ENCODE measurements at regions not wholly inside any gene's neighbourhood (a gene's known extent, or its start where the extent isn't known, plus 50 kb on each side); places are given as distances from the start of the nearest gene placed in this dataset.
A peak's percentile ranks its signal among the peaks of the same experiment; 100 is the strongest.

- H4K91ac ChIP-seq (ENCODE audit: low read length) = no peak overlapping the region
- H2AK5ac ChIP-seq (ENCODE audit: low read length, severe bottlenecking) = no peak overlapping the region
- H3K23ac ChIP-seq (ENCODE audit: low read length in 2 of 2) = no peak overlapping the region
- no peaks in the 10 kb centered on the region for H3K36me3 ChIP-seq (ENCODE audit: control insufficient read depth in 1 of 2, insufficient read depth in 2 of 2, low read depth in 1 of 2, low read length in 2 of 2)
- no peak overlapping the region for H3K18ac ChIP-seq (ENCODE audit: low read depth in 1 of 2, low read length in 2 of 2)
- no peak overlapping the region for H2BK5ac ChIP-seq (ENCODE audit: low read depth, low read length, poor library complexity, severe bottlenecking)
- H2AFZ ChIP-seq (ENCODE audit: low read depth, low read length) = no peak overlapping the region
- no peak overlapping the region for H3K4me2 ChIP-seq (ENCODE audit: low read length, poor library complexity, severe bottlenecking)
- H3K27me3 ChIP-seq (ENCODE audit: control insufficient read depth in 1 of 2, insufficient read depth in 1 of 2, low read length in 2 of 2) = no peaks in the 10 kb centered on the region
- H2BK12ac ChIP-seq (ENCODE audit: low read length in 2 of 2) = no peak overlapping the region
- peaks cover 11% of the 10 kb centered on the region for H3K4me1 ChIP-seq (ENCODE audit: control insufficient read depth, insufficient read depth, low read depth, low read length)
- H3K9ac ChIP-seq (ENCODE audit: low read length) = no peak overlapping the region
- DNase-seq = no peak
- no peaks in the 10 kb centered on the region for H3K9me3 ChIP-seq (ENCODE audit: control insufficient read depth, low read length)
- no peak overlapping the region for H2BK15ac ChIP-seq (ENCODE audit: low read depth, poor library complexity, severe bottlenecking)
- H3K14ac ChIP-seq (ENCODE audit: low read length in 2 of 2) = no peak overlapping the region
- 100% methylated on average over 1 of the region's 1 CpG for WGBS
- no peak overlapping the region for H3K4ac ChIP-seq (ENCODE audit: low read depth in 1 of 2, low read length in 2 of 2)
- no peaks in the 10 kb centered on the region for H3K79me1 ChIP-seq (replicated peaks; ENCODE audit: low read length, poor library complexity, severe bottlenecking)
- no peak overlapping the region for H2BK120ac ChIP-seq (ENCODE audit: low read depth, low read length)
- no peak overlapping the region for H3K4me3 ChIP-seq (ENCODE audit: insufficient read depth in 1 of 2, low read depth in 1 of 2, low read length in 2 of 2)
- H4K8ac ChIP-seq (ENCODE audit: low read length) = no peak overlapping the region
- no peak overlapping the region for H3K27ac ChIP-seq (ENCODE audit: low read length, poor library complexity, severe bottlenecking)
Observed at GRCh38 chr1:209390764-209391163, 192.8 kb upstream of the CAMK1G start.

GRCh38 chr1:209391792-209392191 lies 191.7 kb upstream of the CAMK1G start:
- H3K4me2 ChIP-seq (ENCODE audit: low read length, poor library complexity, severe bottlenecking) = no peak overlapping the region
- H2AFZ ChIP-seq (ENCODE audit: low read depth, low read length) = no peak overlapping the region
- whole genome bisulfite sequencing = 55% methylated on average over 1 of the region's 2 CpGs
- H3K18ac ChIP-seq (ENCODE audit: low read depth in 1 of 2, low read length in 2 of 2) = no peak overlapping the region
- no peak overlapping the region for H3K27ac ChIP-seq (ENCODE audit: low read length, poor library complexity, severe bottlenecking)
- H3K4ac ChIP-seq (ENCODE audit: low read depth in 1 of 2, low read length in 2 of 2) = no peak overlapping the region
- no peaks in the 10 kb centered on the region for H3K27me3 ChIP-seq (ENCODE audit: control insufficient read depth in 1 of 2, insufficient read depth in 1 of 2, low read length in 2 of 2)
- no peak overlapping the region for H3K4me3 ChIP-seq (ENCODE audit: insufficient read depth in 1 of 2, low read depth in 1 of 2, low read length in 2 of 2)
- H3K9ac ChIP-seq (ENCODE audit: low read length) = no peak overlapping the region
- no peak overlapping the region for H2BK15ac ChIP-seq (ENCODE audit: low read depth, poor library complexity, severe bottlenecking)
- H4K8ac ChIP-seq (ENCODE audit: low read length) = no peak overlapping the region
- no peak overlapping the region for H4K91ac ChIP-seq (ENCODE audit: low read length)
- no peak overlapping the region for H2BK12ac ChIP-seq (ENCODE audit: low read length in 2 of 2)
- peaks cover 11% of the 10 kb centered on the region for H3K4me1 ChIP-seq (ENCODE audit: control insufficient read depth, insufficient read depth, low read depth, low read length)
- no peak for DNase-seq
- H3K14ac ChIP-seq (ENCODE audit: low read length in 2 of 2) = no peak overlapping the region
- no peak overlapping the region for H2BK120ac ChIP-seq (ENCODE audit: low read depth, low read length)
- H3K36me3 ChIP-seq (ENCODE audit: control insufficient read depth in 1 of 2, insufficient read depth in 2 of 2, low read depth in 1 of 2, low read length in 2 of 2) = no peaks in the 10 kb centered on the region
- no peak overlapping the region for H2AK5ac ChIP-seq (ENCODE audit: low read length, severe bottlenecking)
- no peaks in the 10 kb centered on the region for H3K9me3 ChIP-seq (ENCODE audit: control insufficient read depth, low read length)
- H3K79me1 ChIP-seq (replicated peaks; ENCODE audit: low read length, poor library complexity, severe bottlenecking) = no peaks in the 10 kb centered on the region
- H3K23ac ChIP-seq (ENCODE audit: low read length in 2 of 2) = no peak overlapping the region
- H2BK5ac ChIP-seq (ENCODE audit: low read depth, low read length, poor library complexity, severe bottlenecking) = no peak overlapping the region

- Histone ChIP-seq H2BK5ac (ENCODE audit: low read depth, low read length, poor library complexity, severe bottlenecking) (no peak overlapping the region), H2AFZ (ENCODE audit: low read depth, low read length) (no peak overlapping the region), H3K4me2 (ENCODE audit: low read length, poor library complexity, severe bottlenecking) (no peak overlapping the region), H2BK120ac (ENCODE audit: low read depth, low read length) (no peak overlapping the region), H3K27ac (ENCODE audit: low read length, poor library complexity, severe bottlenecking) (no peak overlapping the region), H3K4ac (ENCODE audit: low read depth in 1 of 2, low read length in 2 of 2) (no peak overlapping the region), H3K36me3 (ENCODE audit: control insufficient read depth in 1 of 2, insufficient read depth in 2 of 2, low read depth in 1 of 2, low read length in 2 of 2) (no peaks in the 10 kb centered on the region), H2BK12ac (ENCODE audit: low read length in 2 of 2) (no peak overlapping the region), H2AK5ac (ENCODE audit: low read length, severe bottlenecking) (no peak overlapping the region), H3K23ac (ENCODE audit: low read length in 2 of 2) (no peak overlapping the region), H3K79me1 (replicated peaks; ENCODE audit: low read length, poor library complexity, severe bottlenecking) (no peaks in the 10 kb centered on the region), H3K14ac (ENCODE audit: low read length in 2 of 2) (no peak overlapping the region), H3K4me1 (ENCODE audit: control insufficient read depth, insufficient read depth, low read depth, low read length) (peaks cover 11% of the 10 kb centered on the region), H3K27me3 (ENCODE audit: control insufficient read depth in 1 of 2, insufficient read depth in 1 of 2, low read length in 2 of 2) (no peaks in the 10 kb centered on the region), H4K8ac (ENCODE audit: low read length) (no peak overlapping the region), H4K91ac (ENCODE audit: low read length) (no peak overlapping the region), H3K4me3 (ENCODE audit: insufficient read depth in 1 of 2, low read depth in 1 of 2, low read length in 2 of 2) (peak overlapping the region in 1 of 2 experiments; percentile 21), H3K18ac (ENCODE audit: low read depth in 1 of 2, low read length in 2 of 2) (no peak overlapping the region), H2BK15ac (ENCODE audit: low read depth, poor library complexity, severe bottlenecking) (no peak overlapping the region), H3K9me3 (ENCODE audit: control insufficient read depth, low read length) (no peaks in the 10 kb centered on the region), H3K9ac (ENCODE audit: low read length) (peak overlapping the region; percentile 7)
- 43% methylated on average over 5 of the region's 7 CpGs for WGBS
- no peak for DNase-seq
Observed at GRCh38 chr1:209395169-209395568, 188.3 kb upstream of the CAMK1G start.

GRCh38 chr1:209397371-209397770 lies 186.1 kb upstream of the CAMK1G start:
- Histone ChIP-seq H2BK12ac (ENCODE audit: low read length in 2 of 2) (no peak overlapping the region), H2AFZ (ENCODE audit: low read depth, low read length) (no peak overlapping the region), H3K36me3 (ENCODE audit: control insufficient read depth in 1 of 2, insufficient read depth in 2 of 2, low read depth in 1 of 2, low read length in 2 of 2) (no peaks in the 10 kb centered on the region), H2BK15ac (ENCODE audit: low read depth, poor library complexity, severe bottlenecking) (no peak overlapping the region), H2BK120ac (ENCODE audit: low read depth, low read length) (no peak overlapping the region), H4K91ac (ENCODE audit: low read length) (no peak overlapping the region), H3K79me1 (replicated peaks; ENCODE audit: low read length, poor library complexity, severe bottlenecking) (no peaks in the 10 kb centered on the region), H2AK5ac (ENCODE audit: low read length, severe bottlenecking) (no peak overlapping the region), H3K9ac (ENCODE audit: low read length) (no peak overlapping the region), H3K4ac (ENCODE audit: low read depth in 1 of 2, low read length in 2 of 2) (no peak overlapping the region), H3K14ac (ENCODE audit: low read length in 2 of 2) (no peak overlapping the region), H3K27me3 (ENCODE audit: control insufficient read depth in 1 of 2, insufficient read depth in 1 of 2, low read length in 2 of 2) (peaks cover 0 to 12% of the 10 kb centered on the region in 2 experiments), H2BK5ac (ENCODE audit: low read depth, low read length, poor library complexity, severe bottlenecking) (no peak overlapping the region), H4K8ac (ENCODE audit: low read length) (no peak overlapping the region), H3K4me2 (ENCODE audit: low read length, poor library complexity, severe bottlenecking) (no peak overlapping the region), H3K4me1 (ENCODE audit: control insufficient read depth, insufficient read depth, low read depth, low read length) (peaks cover 13% of the 10 kb centered on the region), H3K27ac (ENCODE audit: low read length, poor library complexity, severe bottlenecking) (no peak overlapping the region), H3K23ac (ENCODE audit: low read length in 2 of 2) (no peak overlapping the region), H3K9me3 (ENCODE audit: control insufficient read depth, low read length) (no peaks in the 10 kb centered on the region), H3K18ac (ENCODE audit: low read depth in 1 of 2, low read length in 2 of 2) (no peak overlapping the region), H3K4me3 (ENCODE audit: insufficient read depth in 1 of 2, low read depth in 1 of 2, low read length in 2 of 2) (no peak overlapping the region)
- 80% methylated on average over 5 of the region's 6 CpGs for WGBS
- DNase-seq = no peak

All from mesenchymal stem cell (in vitro differentiated cells and primary cell).